ENCODE measurements at regions not wholly inside any gene's neighbourhood (a gene's known extent, or its start where the extent isn't known, plus 50 kb on each side); places are given as distances from the start of the nearest gene placed in this dataset.

DNA sequence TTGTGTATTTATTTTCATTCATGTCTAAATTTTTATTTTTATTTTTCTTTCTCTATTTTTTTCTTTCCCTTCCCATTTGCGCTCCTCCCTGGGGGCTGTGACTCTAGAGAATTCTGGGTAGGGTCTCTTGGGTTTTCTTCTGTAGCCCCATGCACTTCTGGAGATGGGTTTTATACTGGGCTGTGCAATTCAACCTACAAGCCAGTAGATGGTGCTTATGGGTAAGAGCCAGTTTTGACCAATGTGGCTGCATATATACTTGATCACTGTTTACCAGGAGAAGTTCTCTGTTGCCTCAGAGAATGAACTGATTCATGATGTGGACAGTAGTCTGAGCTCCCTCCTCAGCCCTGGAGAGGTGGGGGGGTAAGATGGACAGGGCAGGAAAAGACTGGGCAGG lies 614.6 kb downstream of the PCDH19 start:
- TF ChIP-seq, protein P1, sequence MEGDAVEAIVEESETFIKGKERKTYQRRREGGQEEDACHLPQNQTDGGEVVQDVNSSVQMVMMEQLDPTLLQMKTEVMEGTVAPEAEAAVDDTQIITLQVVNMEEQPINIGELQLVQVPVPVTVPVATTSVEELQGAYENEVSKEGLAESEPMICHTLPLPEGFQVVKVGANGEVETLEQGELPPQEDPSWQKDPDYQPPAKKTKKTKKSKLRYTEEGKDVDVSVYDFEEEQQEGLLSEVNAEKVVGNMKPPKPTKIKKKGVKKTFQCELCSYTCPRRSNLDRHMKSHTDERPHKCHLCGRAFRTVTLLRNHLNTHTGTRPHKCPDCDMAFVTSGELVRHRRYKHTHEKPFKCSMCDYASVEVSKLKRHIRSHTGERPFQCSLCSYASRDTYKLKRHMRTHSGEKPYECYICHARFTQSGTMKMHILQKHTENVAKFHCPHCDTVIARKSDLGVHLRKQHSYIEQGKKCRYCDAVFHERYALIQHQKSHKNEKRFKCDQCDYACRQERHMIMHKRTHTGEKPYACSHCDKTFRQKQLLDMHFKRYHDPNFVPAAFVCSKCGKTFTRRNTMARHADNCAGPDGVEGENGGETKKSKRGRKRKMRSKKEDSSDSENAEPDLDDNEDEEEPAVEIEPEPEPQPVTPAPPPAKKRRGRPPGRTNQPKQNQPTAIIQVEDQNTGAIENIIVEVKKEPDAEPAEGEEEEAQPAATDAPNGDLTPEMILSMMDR (conservative IDR thresholded peaks at IDR 0.05; ENCODE audit: low read depth in 2 of 2) = peak in 1 of 2 experiments; percentile 25; a peak in 2 of 4 replicates
- TF ChIP-seq EZH2phosphoT487 (IDR thresholded peaks at IDR 0.05; ENCODE audit: unreplicated experiment) = no peak

Measured in GM23338 (cell line).